ENCODE measurements at regions not wholly inside any gene's neighbourhood (a gene's known extent, or its start where the extent isn't known, plus 50 kb on each side); places are given as distances from the start of the nearest gene placed in this dataset.

DNA sequence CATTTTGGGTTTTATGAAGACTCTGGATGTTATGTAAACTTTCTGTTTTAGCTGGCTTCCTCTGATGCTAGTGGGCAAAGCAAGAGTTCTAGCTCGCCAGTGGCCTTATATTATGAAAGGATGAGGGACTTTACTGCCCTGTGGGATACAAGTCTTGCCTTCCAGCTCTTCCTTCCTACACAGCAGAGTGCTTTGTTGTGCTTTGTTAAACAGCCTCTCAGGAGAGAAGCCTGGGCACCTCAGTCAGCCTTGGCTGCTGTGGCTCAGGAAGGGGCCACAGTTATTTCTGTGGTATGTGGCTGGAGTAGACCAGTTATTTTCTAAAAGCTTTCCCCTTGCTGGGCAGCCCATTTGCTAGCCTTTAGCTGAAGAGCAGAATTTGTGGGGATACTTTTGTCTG, 69.5 kb upstream of the SUCLG2 start:
- TF ChIP-seq, protein P1, sequence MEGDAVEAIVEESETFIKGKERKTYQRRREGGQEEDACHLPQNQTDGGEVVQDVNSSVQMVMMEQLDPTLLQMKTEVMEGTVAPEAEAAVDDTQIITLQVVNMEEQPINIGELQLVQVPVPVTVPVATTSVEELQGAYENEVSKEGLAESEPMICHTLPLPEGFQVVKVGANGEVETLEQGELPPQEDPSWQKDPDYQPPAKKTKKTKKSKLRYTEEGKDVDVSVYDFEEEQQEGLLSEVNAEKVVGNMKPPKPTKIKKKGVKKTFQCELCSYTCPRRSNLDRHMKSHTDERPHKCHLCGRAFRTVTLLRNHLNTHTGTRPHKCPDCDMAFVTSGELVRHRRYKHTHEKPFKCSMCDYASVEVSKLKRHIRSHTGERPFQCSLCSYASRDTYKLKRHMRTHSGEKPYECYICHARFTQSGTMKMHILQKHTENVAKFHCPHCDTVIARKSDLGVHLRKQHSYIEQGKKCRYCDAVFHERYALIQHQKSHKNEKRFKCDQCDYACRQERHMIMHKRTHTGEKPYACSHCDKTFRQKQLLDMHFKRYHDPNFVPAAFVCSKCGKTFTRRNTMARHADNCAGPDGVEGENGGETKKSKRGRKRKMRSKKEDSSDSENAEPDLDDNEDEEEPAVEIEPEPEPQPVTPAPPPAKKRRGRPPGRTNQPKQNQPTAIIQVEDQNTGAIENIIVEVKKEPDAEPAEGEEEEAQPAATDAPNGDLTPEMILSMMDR (conservative IDR thresholded peaks at IDR 0.05; ENCODE audit: low read length) = no peak
- no peak for TF ChIP-seq EZH2phosphoT487 (IDR thresholded peaks at IDR 0.05; ENCODE audit: borderline replicate concordance, low read depth, low read length)
